ENCODE measurements at regions not wholly inside any gene's neighbourhood (a gene's known extent, or its start where the extent isn't known, plus 50 kb on each side); places are given as distances from the start of the nearest gene placed in this dataset.

DNA sequence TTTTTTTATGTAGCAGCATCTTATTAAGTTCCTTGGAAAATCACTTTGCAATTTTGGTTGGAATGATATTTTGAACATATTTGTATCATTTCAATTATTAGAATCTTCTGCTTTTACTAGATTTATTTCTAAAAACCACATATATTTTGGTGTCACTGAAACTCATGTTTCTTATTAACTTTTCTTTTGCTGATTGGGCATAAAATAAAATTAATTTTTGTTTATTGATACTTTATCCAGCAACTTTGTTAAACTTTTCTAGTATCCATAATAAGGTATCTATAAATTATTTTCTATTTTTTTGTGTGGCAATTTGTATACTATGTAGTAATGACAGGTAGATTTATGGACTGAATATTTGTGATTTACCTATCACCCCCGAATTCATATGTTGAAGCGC lies 556.4 kb upstream of the ATXN8OS start:
- no peak for TF ChIP-seq E2F6 (IDR thresholded peaks at IDR 0.05; ENCODE audit: borderline replicate concordance, low read depth)
- no peak for TF ChIP-seq ZFP36 (IDR thresholded peaks at IDR 0.05; ENCODE audit: borderline replicate concordance, partially characterized antibody)
- no peak for TF ChIP-seq SREBF2 (IDR thresholded peaks at IDR 0.05)
- TF ChIP-seq CTCF (IDR thresholded peaks at IDR 0.05): no peak
- TF ChIP-seq RNF2 (IDR thresholded peaks at IDR 0.05; ENCODE audit: borderline replicate concordance, low read depth): no peak
- no peak for TF ChIP-seq EP300 (IDR thresholded peaks at IDR 0.05)
- TF ChIP-seq, protein P1, sequence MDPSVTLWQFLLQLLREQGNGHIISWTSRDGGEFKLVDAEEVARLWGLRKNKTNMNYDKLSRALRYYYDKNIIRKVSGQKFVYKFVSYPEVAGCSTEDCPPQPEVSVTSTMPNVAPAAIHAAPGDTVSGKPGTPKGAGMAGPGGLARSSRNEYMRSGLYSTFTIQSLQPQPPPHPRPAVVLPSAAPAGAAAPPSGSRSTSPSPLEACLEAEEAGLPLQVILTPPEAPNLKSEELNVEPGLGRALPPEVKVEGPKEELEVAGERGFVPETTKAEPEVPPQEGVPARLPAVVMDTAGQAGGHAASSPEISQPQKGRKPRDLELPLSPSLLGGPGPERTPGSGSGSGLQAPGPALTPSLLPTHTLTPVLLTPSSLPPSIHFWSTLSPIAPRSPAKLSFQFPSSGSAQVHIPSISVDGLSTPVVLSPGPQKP (IDR thresholded peaks at IDR 0.05; ENCODE audit: low read depth, low read length): no peak
- no peak for TF ChIP-seq PHF8 (IDR thresholded peaks at IDR 0.05; ENCODE audit: borderline replicate concordance, low read depth)
- TF ChIP-seq KDM1A (IDR thresholded peaks at IDR 0.05; ENCODE audit: low read depth): no peak
- TF ChIP-seq CEBPB (IDR thresholded peaks at IDR 0.05): no peak
- no peak for TF ChIP-seq TFCP2L1 (CRISPR knock-in tag; IDR thresholded peaks at IDR 0.05)
- peak; percentile 41 for TF ChIP-seq MAFK (IDR thresholded peaks at IDR 0.05; ENCODE audit: partially characterized antibody)
- no peak for TF ChIP-seq POLR2A (IDR thresholded peaks at IDR 0.05; ENCODE audit: low read length)
